ENCODE measurements at regions not wholly inside any gene's neighbourhood (a gene's known extent, or its start where the extent isn't known, plus 50 kb on each side); places are given as distances from the start of the nearest gene placed in this dataset.

DNA sequence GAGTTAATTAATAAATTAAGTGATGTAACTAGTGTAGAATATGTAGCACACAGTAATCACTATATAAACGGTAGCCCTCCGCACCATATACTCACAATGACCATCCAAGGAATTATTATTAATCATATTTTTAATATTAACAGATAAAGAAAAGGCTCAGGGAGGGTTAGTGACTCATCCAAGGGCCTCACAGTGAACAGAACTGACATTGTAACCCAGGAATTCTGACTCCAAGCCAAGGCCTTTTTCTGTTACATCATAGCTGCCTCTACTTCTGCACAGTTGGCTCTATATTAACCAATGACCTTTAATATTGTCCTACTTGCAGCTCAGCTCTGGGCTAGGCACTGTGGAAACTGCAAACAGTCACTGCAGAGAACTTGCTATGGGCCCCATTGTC is 117.5 kb upstream of the SIRPG start:
- Mint-ChIP-seq H3K36me3 (peaks cover 3% of the 10 kb centered on the region), H3K27ac (no peak overlapping the region), H3K4me1 (peaks cover 14% of the 10 kb centered on the region), H3K9me3 (peaks cover 4% of the 10 kb centered on the region), H3K27me3 (ENCODE audit: low read depth) (peaks cover 3% of the 10 kb centered on the region), H3K4me3 (no peak overlapping the region)
- CTCF ChIA-PET, result no interaction called here
- POLR2A ChIA-PET, result no interaction called here
- no peak for ATAC-seq
- DNase-seq (ENCODE audit: low spot score), result no peak
- TF ChIP-seq NFYB (CRISPR knock-in tag; conservative IDR thresholded peaks at IDR 0.05; ENCODE audit: low read depth), result no peak
- TF ChIP-seq FOXK1 (CRISPR knock-in tag; IDR thresholded peaks at IDR 0.05), result no peak
- no peak for TF ChIP-seq ZNF263 (CRISPR knock-in tag; IDR thresholded peaks at IDR 0.05; ENCODE audit: low read depth)
- TF ChIP-seq GRHL2 (CRISPR knock-in tag; IDR thresholded peaks at IDR 0.05; ENCODE audit: insufficient replicate concordance, severe bottlenecking), result no peak
- no peak for TF ChIP-seq E2F1 (CRISPR knock-in tag; IDR thresholded peaks at IDR 0.05)

- Mint-ChIP-seq H3K4me3 (no peak overlapping the region), H3K27me3 (ENCODE audit: low read depth) (no peaks in the 10 kb centered on the region; the same call in none of the 2 replicates), H3K27ac (no peak overlapping the region), H3K9me3 (peaks cover 4% of the 10 kb centered on the region), H3K4me1 (peaks cover 14% of the 10 kb centered on the region), H3K36me3 (peaks cover 3% of the 10 kb centered on the region)
- DNase-seq (ENCODE audit: low spot score) (no peak), ATAC-seq (no peak)
- ChIA-PET POLR2A (no interaction called here), CTCF (no interaction called here)
- TF ChIP-seq NR2C2 (CRISPR knock-in tag; IDR thresholded peaks at IDR 0.05), result no peak
- TF ChIP-seq E2F1 (CRISPR knock-in tag; IDR thresholded peaks at IDR 0.05), result no peak
- TF ChIP-seq HMGA2 (CRISPR knock-in tag; IDR thresholded peaks at IDR 0.05), result no peak
- TF ChIP-seq FOXP1 (CRISPR knock-in tag; IDR thresholded peaks at IDR 0.05; ENCODE audit: borderline replicate concordance), result no peak
- no peak for TF ChIP-seq NFE2L1 (CRISPR knock-in tag; IDR thresholded peaks at IDR 0.05)
- TF ChIP-seq SP1 (CRISPR knock-in tag; conservative IDR thresholded peaks at IDR 0.05), result no peak
- TF ChIP-seq ERG (CRISPR knock-in tag; IDR thresholded peaks at IDR 0.05), result no peak
- no peak for TF ChIP-seq ZNF219 (CRISPR knock-in tag; IDR thresholded peaks at IDR 0.05; ENCODE audit: borderline replicate concordance)
- TF ChIP-seq TCF7 (CRISPR knock-in tag; IDR thresholded peaks at IDR 0.05; ENCODE audit: low read depth), result no peak
- TF ChIP-seq, protein P1, sequence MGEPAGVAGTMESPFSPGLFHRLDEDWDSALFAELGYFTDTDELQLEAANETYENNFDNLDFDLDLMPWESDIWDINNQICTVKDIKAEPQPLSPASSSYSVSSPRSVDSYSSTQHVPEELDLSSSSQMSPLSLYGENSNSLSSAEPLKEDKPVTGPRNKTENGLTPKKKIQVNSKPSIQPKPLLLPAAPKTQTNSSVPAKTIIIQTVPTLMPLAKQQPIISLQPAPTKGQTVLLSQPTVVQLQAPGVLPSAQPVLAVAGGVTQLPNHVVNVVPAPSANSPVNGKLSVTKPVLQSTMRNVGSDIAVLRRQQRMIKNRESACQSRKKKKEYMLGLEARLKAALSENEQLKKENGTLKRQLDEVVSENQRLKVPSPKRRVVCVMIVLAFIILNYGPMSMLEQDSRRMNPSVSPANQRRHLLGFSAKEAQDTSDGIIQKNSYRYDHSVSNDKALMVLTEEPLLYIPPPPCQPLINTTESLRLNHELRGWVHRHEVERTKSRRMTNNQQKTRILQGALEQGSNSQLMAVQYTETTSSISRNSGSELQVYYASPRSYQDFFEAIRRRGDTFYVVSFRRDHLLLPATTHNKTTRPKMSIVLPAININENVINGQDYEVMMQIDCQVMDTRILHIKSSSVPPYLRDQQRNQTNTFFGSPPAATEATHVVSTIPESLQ (CRISPR knock-in tag; IDR thresholded peaks at IDR 0.05), result no peak
- TF ChIP-seq CREB1 (CRISPR knock-in tag; IDR thresholded peaks at IDR 0.05), result no peak
- TF ChIP-seq ARID4B (CRISPR knock-in tag; IDR thresholded peaks at IDR 0.05; ENCODE audit: borderline replicate concordance), result no peak
- TF ChIP-seq, protein P2, sequence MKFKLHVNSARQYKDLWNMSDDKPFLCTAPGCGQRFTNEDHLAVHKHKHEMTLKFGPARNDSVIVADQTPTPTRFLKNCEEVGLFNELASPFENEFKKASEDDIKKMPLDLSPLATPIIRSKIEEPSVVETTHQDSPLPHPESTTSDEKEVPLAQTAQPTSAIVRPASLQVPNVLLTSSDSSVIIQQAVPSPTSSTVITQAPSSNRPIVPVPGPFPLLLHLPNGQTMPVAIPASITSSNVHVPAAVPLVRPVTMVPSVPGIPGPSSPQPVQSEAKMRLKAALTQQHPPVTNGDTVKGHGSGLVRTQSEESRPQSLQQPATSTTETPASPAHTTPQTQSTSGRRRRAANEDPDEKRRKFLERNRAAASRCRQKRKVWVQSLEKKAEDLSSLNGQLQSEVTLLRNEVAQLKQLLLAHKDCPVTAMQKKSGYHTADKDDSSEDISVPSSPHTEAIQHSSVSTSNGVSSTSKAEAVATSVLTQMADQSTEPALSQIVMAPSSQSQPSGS (CRISPR knock-in tag; IDR thresholded peaks at IDR 0.05; ENCODE audit: borderline replicate concordance, low read depth), result no peak
- TF ChIP-seq AR (CRISPR knock-in tag; IDR thresholded peaks at IDR 0.05), result no peak
These were observed 116.9 kb upstream of the SIRPG start for GRCh38 chr20:1774479-1774878.

Measured in WTC11 (cell line).